ENCODE measurements at regions not wholly inside any gene's neighbourhood (a gene's known extent, or its start where the extent isn't known, plus 50 kb on each side); places are given as distances from the start of the nearest gene placed in this dataset.

- Histone ChIP-seq H2BK12ac (ENCODE audit: low read length) (no peak overlapping the region), H4K8ac (ENCODE audit: low read depth, low read length) (no peak overlapping the region), H2AFZ (ENCODE audit: low read length) (no peak overlapping the region), H3K36me3 (replicated peaks in 1 of 2; ENCODE audit: control insufficient read depth in 2 of 2, insufficient read depth in 2 of 2, low read length in 2 of 2) (no peaks in the 10 kb centered on the region), H3K18ac (ENCODE audit: low read length) (no peak overlapping the region), H3K14ac (ENCODE audit: low read length) (no peak overlapping the region), H2BK120ac (ENCODE audit: low read depth, low read length) (no peak overlapping the region), H3K23ac (ENCODE audit: low read depth, low read length, poor library complexity) (no peak overlapping the region), H3K9me3 (replicated peaks in 1 of 2; ENCODE audit: control insufficient read depth in 2 of 2, insufficient read depth in 1 of 2, low read depth in 1 of 2, low read length in 2 of 2) (no peaks in the 10 kb centered on the region), H2AK5ac (ENCODE audit: low read depth, low read length) (no peak overlapping the region), H3K27ac (replicated peaks; ENCODE audit: low read length) (no peak overlapping the region), H4K91ac (ENCODE audit: low read depth, low read length, poor library complexity) (no peak overlapping the region), H3K9ac (ENCODE audit: low read depth, low read length, poor library complexity) (no peak overlapping the region), H3K79me1 (ENCODE audit: low read depth, low read length) (no peaks in the 10 kb centered on the region), H3K4me1 (ENCODE audit: control insufficient read depth in 2 of 2, insufficient read depth in 1 of 2, low read depth in 1 of 2, low read length in 2 of 2) (no peaks in the 10 kb centered on the region), H3K4ac (ENCODE audit: low read length) (no peak overlapping the region), H2BK5ac (ENCODE audit: low read length) (no peak overlapping the region), H3K27me3 (ENCODE audit: control insufficient read depth in 3 of 3, insufficient read depth in 3 of 3, low read depth in 1 of 3, low read length in 3 of 3) (no peaks in the 10 kb centered on the region), H3K4me2 (ENCODE audit: insufficient read depth, low read length, poor library complexity, severe bottlenecking) (no peak overlapping the region), H2BK15ac (ENCODE audit: low read length) (no peak overlapping the region), H3K4me3 (ENCODE audit: low read length in 2 of 2) (no peak overlapping the region)
- DNase-seq (ENCODE audit: low spot score) = no peak
- WGBS, 2 donors (ENCODE audit: extremely low coverage in 2 of 2, insufficient read length in 2 of 2, insufficient replicate concordance in 1 of 2) = no CpG with 5 or more reads among the region's 3 CpGs
Observed at GRCh38 chr11:15724601-15725000, 609.9 kb downstream of the INSC start.

GRCh38 chr11:15725246-15725645 is 610.5 kb downstream of the INSC start:
- H3K4me3 ChIP-seq (ENCODE audit: low read length in 2 of 2) = no peak overlapping the region
- WGBS, 2 donors (ENCODE audit: extremely low coverage in 2 of 2, insufficient read length in 2 of 2, insufficient replicate concordance in 1 of 2) = no CpG with 5 or more reads among the region's 2 CpGs
- H2BK5ac ChIP-seq (ENCODE audit: low read length) = no peak overlapping the region
- H3K27me3 ChIP-seq (ENCODE audit: control insufficient read depth in 3 of 3, insufficient read depth in 3 of 3, low read depth in 1 of 3, low read length in 3 of 3) = no peaks in the 10 kb centered on the region
- H2BK120ac ChIP-seq (ENCODE audit: low read depth, low read length) = no peak overlapping the region
- H3K79me1 ChIP-seq (ENCODE audit: low read depth, low read length) = no peaks in the 10 kb centered on the region
- no peak for DNase-seq (ENCODE audit: low spot score)
- H3K36me3 ChIP-seq (replicated peaks in 1 of 2; ENCODE audit: control insufficient read depth in 2 of 2, insufficient read depth in 2 of 2, low read length in 2 of 2) = no peaks in the 10 kb centered on the region
- no peak overlapping the region for H4K91ac ChIP-seq (ENCODE audit: low read depth, low read length, poor library complexity)
- no peak overlapping the region for H3K23ac ChIP-seq (ENCODE audit: low read depth, low read length, poor library complexity)
- no peak overlapping the region for H3K4me2 ChIP-seq (ENCODE audit: insufficient read depth, low read length, poor library complexity, severe bottlenecking)
- H3K9me3 ChIP-seq (replicated peaks in 1 of 2; ENCODE audit: control insufficient read depth in 2 of 2, insufficient read depth in 1 of 2, low read depth in 1 of 2, low read length in 2 of 2) = no peaks in the 10 kb centered on the region
- H2BK12ac ChIP-seq (ENCODE audit: low read length) = no peak overlapping the region
- no peak overlapping the region for H3K27ac ChIP-seq (replicated peaks; ENCODE audit: low read length)
- no peaks in the 10 kb centered on the region for H3K4me1 ChIP-seq (ENCODE audit: control insufficient read depth in 2 of 2, insufficient read depth in 1 of 2, low read depth in 1 of 2, low read length in 2 of 2)
- no peak overlapping the region for H4K8ac ChIP-seq (ENCODE audit: low read depth, low read length)
- H3K4ac ChIP-seq (ENCODE audit: low read length) = no peak overlapping the region
- no peak overlapping the region for H2BK15ac ChIP-seq (ENCODE audit: low read length)
- H2AK5ac ChIP-seq (ENCODE audit: low read depth, low read length) = no peak overlapping the region
- H2AFZ ChIP-seq (ENCODE audit: low read length) = no peak overlapping the region
- H3K9ac ChIP-seq (ENCODE audit: low read depth, low read length, poor library complexity) = no peak overlapping the region
- H3K14ac ChIP-seq (ENCODE audit: low read length) = no peak overlapping the region
- no peak overlapping the region for H3K18ac ChIP-seq (ENCODE audit: low read length)

GRCh38 chr11:15726221-15726746 is 611.6 kb downstream of the INSC start:
- Histone ChIP-seq H3K14ac (ENCODE audit: low read length) (no peak overlapping the region), H2AFZ (ENCODE audit: low read length) (no peak overlapping the region), H2AK5ac (ENCODE audit: low read depth, low read length) (no peak overlapping the region), H3K4ac (ENCODE audit: low read length) (no peak overlapping the region), H3K4me2 (ENCODE audit: insufficient read depth, low read length, poor library complexity, severe bottlenecking) (no peak overlapping the region), H3K9me3 (replicated peaks in 1 of 2; ENCODE audit: control insufficient read depth in 2 of 2, insufficient read depth in 1 of 2, low read depth in 1 of 2, low read length in 2 of 2) (no peaks in the 10 kb centered on the region), H3K4me1 (ENCODE audit: control insufficient read depth in 2 of 2, insufficient read depth in 1 of 2, low read depth in 1 of 2, low read length in 2 of 2) (peaks cover 0 to 5% of the 10 kb centered on the region in 2 donors), H2BK5ac (ENCODE audit: low read length) (no peak overlapping the region), H2BK120ac (ENCODE audit: low read depth, low read length) (no peak overlapping the region), H2BK15ac (ENCODE audit: low read length) (no peak overlapping the region), H3K18ac (ENCODE audit: low read length) (no peak overlapping the region), H3K36me3 (replicated peaks in 1 of 2; ENCODE audit: control insufficient read depth in 2 of 2, insufficient read depth in 2 of 2, low read length in 2 of 2) (no peaks in the 10 kb centered on the region), H3K9ac (ENCODE audit: low read depth, low read length, poor library complexity) (no peak overlapping the region), H3K23ac (ENCODE audit: low read depth, low read length, poor library complexity) (no peak overlapping the region), H4K91ac (ENCODE audit: low read depth, low read length, poor library complexity) (no peak overlapping the region), H2BK12ac (ENCODE audit: low read length) (no peak overlapping the region), H4K8ac (ENCODE audit: low read depth, low read length) (no peak overlapping the region), H3K27me3 (ENCODE audit: control insufficient read depth in 3 of 3, insufficient read depth in 3 of 3, low read depth in 1 of 3, low read length in 3 of 3) (no peaks in the 10 kb centered on the region), H3K4me3 (ENCODE audit: low read length in 2 of 2) (no peak overlapping the region), H3K79me1 (ENCODE audit: low read depth, low read length) (no peaks in the 10 kb centered on the region), H3K27ac (replicated peaks; ENCODE audit: low read length) (no peak overlapping the region)
- no peak for DNase-seq (ENCODE audit: low spot score)
- WGBS, 2 donors (ENCODE audit: extremely low coverage in 2 of 2, insufficient read length in 2 of 2, insufficient replicate concordance in 1 of 2) = no CpG with 5 or more reads among the region's 3 CpGs

GRCh38 chr11:15726893-15727519 is 612.3 kb downstream of the INSC start:
- Histone ChIP-seq H2AFZ (ENCODE audit: low read length) (no peak overlapping the region), H3K14ac (ENCODE audit: low read length) (no peak overlapping the region), H3K79me1 (ENCODE audit: low read depth, low read length) (no peaks in the 10 kb centered on the region), H3K23ac (ENCODE audit: low read depth, low read length, poor library complexity) (no peak overlapping the region), H2BK120ac (ENCODE audit: low read depth, low read length) (no peak overlapping the region), H4K8ac (ENCODE audit: low read depth, low read length) (no peak overlapping the region), H2AK5ac (ENCODE audit: low read depth, low read length) (no peak overlapping the region), H3K27ac (replicated peaks; ENCODE audit: low read length) (no peak overlapping the region), H2BK12ac (ENCODE audit: low read length) (no peak overlapping the region), H3K36me3 (replicated peaks in 1 of 2; ENCODE audit: control insufficient read depth in 2 of 2, insufficient read depth in 2 of 2, low read length in 2 of 2) (no peaks in the 10 kb centered on the region), H2BK15ac (ENCODE audit: low read length) (no peak overlapping the region), H3K18ac (ENCODE audit: low read length) (no peak overlapping the region), H4K91ac (ENCODE audit: low read depth, low read length, poor library complexity) (no peak overlapping the region), H3K4ac (ENCODE audit: low read length) (no peak overlapping the region), H3K4me1 (ENCODE audit: control insufficient read depth in 2 of 2, insufficient read depth in 1 of 2, low read depth in 1 of 2, low read length in 2 of 2) (peaks cover 0 to 5% of the 10 kb centered on the region in 2 donors), H3K4me3 (ENCODE audit: low read length in 2 of 2) (no peak overlapping the region), H3K4me2 (ENCODE audit: insufficient read depth, low read length, poor library complexity, severe bottlenecking) (no peak overlapping the region), H2BK5ac (ENCODE audit: low read length) (no peak overlapping the region), H3K9me3 (replicated peaks in 1 of 2; ENCODE audit: control insufficient read depth in 2 of 2, insufficient read depth in 1 of 2, low read depth in 1 of 2, low read length in 2 of 2) (no peaks in the 10 kb centered on the region), H3K27me3 (ENCODE audit: control insufficient read depth in 3 of 3, insufficient read depth in 3 of 3, low read depth in 1 of 3, low read length in 3 of 3) (peaks cover 0 to 4% (median 0%) of the 10 kb centered on the region in 3 experiments), H3K9ac (ENCODE audit: low read depth, low read length, poor library complexity) (no peak overlapping the region)
- no CpG with 5 or more reads among the region's 2 CpGs for whole genome bisulfite sequencing, 2 donors (ENCODE audit: extremely low coverage in 2 of 2, insufficient read length in 2 of 2, insufficient replicate concordance in 1 of 2)
- DNase-seq (ENCODE audit: low spot score) = no peak

All from neuronal stem cell (in vitro differentiated cells).